ENCODE measurements at regions not wholly inside any gene's neighbourhood (a gene's known extent, or its start where the extent isn't known, plus 50 kb on each side); places are given as distances from the start of the nearest gene placed in this dataset.

DNA sequence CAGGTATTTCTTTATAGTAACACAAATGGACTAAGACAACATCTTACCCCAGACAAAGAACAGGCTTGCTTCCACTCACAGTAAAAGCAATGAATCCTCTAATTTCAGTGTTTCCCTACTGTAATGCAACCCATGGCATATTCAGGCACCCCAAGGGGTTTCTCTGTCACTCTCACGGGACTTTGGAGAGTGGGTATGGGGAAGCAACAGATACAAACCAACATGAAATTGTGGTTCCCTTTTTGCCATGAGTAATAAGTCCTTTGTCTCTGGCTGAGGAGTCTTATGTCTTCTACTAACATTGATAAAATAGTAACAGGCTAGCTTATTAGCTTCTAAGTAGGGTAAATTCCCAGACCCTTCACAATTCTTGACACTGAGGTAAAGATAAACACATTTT lies 51.4 kb upstream of the AOAH start:
- no peak overlapping the region for H3K4me3 ChIP-seq (ENCODE audit: low read depth, low read length)
- DNase-seq (ENCODE audit: low read depth) = no peak
- TF ChIP-seq, protein P1, sequence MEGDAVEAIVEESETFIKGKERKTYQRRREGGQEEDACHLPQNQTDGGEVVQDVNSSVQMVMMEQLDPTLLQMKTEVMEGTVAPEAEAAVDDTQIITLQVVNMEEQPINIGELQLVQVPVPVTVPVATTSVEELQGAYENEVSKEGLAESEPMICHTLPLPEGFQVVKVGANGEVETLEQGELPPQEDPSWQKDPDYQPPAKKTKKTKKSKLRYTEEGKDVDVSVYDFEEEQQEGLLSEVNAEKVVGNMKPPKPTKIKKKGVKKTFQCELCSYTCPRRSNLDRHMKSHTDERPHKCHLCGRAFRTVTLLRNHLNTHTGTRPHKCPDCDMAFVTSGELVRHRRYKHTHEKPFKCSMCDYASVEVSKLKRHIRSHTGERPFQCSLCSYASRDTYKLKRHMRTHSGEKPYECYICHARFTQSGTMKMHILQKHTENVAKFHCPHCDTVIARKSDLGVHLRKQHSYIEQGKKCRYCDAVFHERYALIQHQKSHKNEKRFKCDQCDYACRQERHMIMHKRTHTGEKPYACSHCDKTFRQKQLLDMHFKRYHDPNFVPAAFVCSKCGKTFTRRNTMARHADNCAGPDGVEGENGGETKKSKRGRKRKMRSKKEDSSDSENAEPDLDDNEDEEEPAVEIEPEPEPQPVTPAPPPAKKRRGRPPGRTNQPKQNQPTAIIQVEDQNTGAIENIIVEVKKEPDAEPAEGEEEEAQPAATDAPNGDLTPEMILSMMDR (IDR thresholded peaks at IDR 0.05; ENCODE audit: insufficient read depth, low read depth, low read length, missing control alignments) = no peak

- no peak for DNase-seq (ENCODE audit: low read depth)
- H3K4me3 ChIP-seq (ENCODE audit: low read depth, low read length) = no peak overlapping the region
Observed at GRCh38 chr7:36775061-36775620, 50.8 kb upstream of the AOAH start.

More at GRCh38 chr7:36775061-36775620, 50.8 kb upstream of the AOAH start:
- TF ChIP-seq, protein P1 (IDR thresholded peaks at IDR 0.05; ENCODE audit: insufficient read depth, low read depth, low read length, missing control alignments) = no peak
